ES-I3 (cell line): ENCODE measurements at regions not wholly inside any gene's neighbourhood (a gene's known extent, or its start where the extent isn't known, plus 50 kb on each side); places are given as distances from the start of the nearest gene placed in this dataset.

Source experiments
- H3K36me3 ChIP-seq: 2 replicates; pipeline ENCODE4 v1.6.1; 2013; ENCODE audit warnings: mild to moderate bottlenecking, low read length, control low read depth, moderate library complexity; ENCODE audit not compliant: insufficient read depth
- H3K4me1 ChIP-seq: 2 replicates; pipeline ENCODE4 v1.6.1; 2013; ENCODE audit warnings: mild to moderate bottlenecking, control low read depth, low read length; ENCODE audit not compliant: insufficient read depth
- H3K9ac ChIP-seq: 2 replicates; pipeline ENCODE4 v1.6.1; 2013; ENCODE audit warnings: low read depth, mild to moderate bottlenecking, low read length, moderate library complexity
- H3K9me3 ChIP-seq: 2 replicates; pipeline ENCODE4 v1.6.1; 2013; ENCODE audit warnings: mild to moderate bottlenecking, low read length, moderate library complexity; ENCODE audit not compliant: control insufficient read depth, insufficient read depth

- no peaks in the 10 kb centered on the region for H3K36me3 ChIP-seq
- no peaks in the 10 kb centered on the region for H3K4me1 ChIP-seq
- no peaks in the 10 kb centered on the region for H3K9me3 ChIP-seq
- H3K9ac ChIP-seq = no peak overlapping the region
Observed at GRCh38 chr3:115547207-115547606, 76.1 kb upstream of the GAP43 start.

DNA sequence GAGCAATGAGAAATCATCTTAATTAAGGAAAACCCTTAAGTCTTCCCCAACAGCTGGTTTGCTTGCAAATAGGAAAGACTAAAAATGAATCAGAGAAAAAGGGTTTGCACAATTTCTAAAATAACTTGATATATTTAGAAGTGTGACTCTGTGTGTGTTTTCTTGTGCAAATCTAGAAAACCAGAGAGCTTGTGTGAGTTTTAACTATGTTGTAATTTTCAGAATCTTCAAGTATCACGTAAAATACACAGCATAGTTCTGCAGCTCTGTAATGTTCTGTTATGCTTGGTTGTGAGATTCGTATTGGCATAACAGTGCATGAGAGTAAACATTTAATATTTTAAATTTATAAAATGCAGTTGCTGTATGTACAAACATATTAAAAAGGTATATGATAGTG is 74.7 kb upstream of the GAP43 start:
- Histone ChIP-seq H3K9ac (no peak overlapping the region), H3K36me3 (no peaks in the 10 kb centered on the region), H3K9me3 (no peaks in the 10 kb centered on the region), H3K4me1 (no peaks in the 10 kb centered on the region)

DNA sequence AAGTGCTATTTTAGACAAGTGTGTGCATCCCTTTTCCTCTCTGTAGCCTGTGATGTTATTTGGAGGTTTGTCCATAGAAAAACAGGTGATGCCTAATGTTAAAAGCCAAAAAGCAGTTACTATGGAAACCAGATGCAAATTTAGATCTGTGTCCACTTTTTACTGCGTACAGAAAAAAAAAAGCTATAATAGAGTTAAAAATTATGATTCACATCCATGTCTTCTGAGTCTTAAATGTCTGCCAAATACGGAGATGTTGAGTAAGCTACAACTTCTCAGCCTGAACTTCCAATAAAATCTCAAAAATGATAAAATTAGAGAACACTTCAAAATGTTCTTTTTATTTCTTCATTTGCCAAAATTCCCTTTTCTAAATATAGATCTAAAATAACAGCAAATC is 74.2 kb upstream of the GAP43 start:
- no peaks in the 10 kb centered on the region for H3K36me3 ChIP-seq
- no peak overlapping the region for H3K9ac ChIP-seq
- H3K9me3 ChIP-seq = no peaks in the 10 kb centered on the region
- no peaks in the 10 kb centered on the region for H3K4me1 ChIP-seq

- Histone ChIP-seq H3K4me1 (peaks cover 8% of the 10 kb centered on the region; the same call in 1 of the 2 replicates), H3K9me3 (no peaks in the 10 kb centered on the region), H3K9ac (no peak overlapping the region), H3K36me3 (no peaks in the 10 kb centered on the region)
Observed at GRCh38 chr3:115550285-115550761, 73.0 kb upstream of the GAP43 start.

- H3K4me1 ChIP-seq = peaks cover 14% of the 10 kb centered on the region; the same call in 1 of the 2 replicates
- no peaks in the 10 kb centered on the region for H3K36me3 ChIP-seq
- no peaks in the 10 kb centered on the region for H3K9me3 ChIP-seq
- H3K9ac ChIP-seq = no peak overlapping the region
Observed at GRCh38 chr3:115551016-115551415, 72.3 kb upstream of the GAP43 start.

- Histone ChIP-seq H3K9ac (no peak overlapping the region), H3K9me3 (no peaks in the 10 kb centered on the region), H3K4me1 (peaks cover 14% of the 10 kb centered on the region; the same call in 1 of the 2 replicates), H3K36me3 (no peaks in the 10 kb centered on the region)
Observed at GRCh38 chr3:115552007-115552406, 71.3 kb upstream of the GAP43 start.

DNA sequence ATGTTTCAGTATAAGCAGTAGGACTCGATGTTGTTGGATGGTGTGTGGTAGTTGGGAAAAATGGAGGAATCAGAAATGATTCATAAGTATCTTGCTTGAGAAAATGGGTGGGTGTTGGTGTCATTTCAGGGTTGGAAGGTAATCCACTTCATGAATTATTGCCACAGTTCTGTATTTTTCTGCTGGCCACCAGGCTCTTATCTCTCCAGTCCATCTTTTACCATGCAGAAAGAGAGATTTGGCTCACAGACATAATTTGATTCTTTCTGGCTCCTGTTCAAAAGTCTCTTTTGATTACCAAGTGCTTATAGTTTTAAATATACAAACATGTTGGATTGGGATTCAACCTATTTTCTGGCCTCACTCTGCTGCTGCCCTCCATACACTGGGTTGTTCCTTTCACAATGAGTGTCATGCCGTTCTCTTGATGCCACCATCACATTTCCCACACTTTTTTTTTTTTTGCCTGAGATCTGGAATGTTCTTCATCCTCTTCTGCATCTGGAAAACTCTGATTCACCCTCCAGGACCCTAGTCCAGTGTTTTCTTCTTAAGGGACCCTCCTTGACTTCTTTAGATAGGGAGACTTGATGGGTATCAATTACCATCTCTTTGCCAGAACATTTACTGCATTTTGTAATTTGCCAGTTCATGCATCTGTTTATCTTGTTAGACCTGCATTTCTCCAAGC is 69.4 kb upstream of the GAP43 start:
- peaks cover 14% of the 10 kb centered on the region; the same call in 1 of the 2 replicates for H3K4me1 ChIP-seq
- no peaks in the 10 kb centered on the region for H3K36me3 ChIP-seq
- H3K9me3 ChIP-seq = 0 out of 2 replicates have a peak, but pooled peaks cover 4% of the 10 kb centered on the region
- no peak overlapping the region for H3K9ac ChIP-seq

GRCh38 chr3:115554487-115554807 is 68.9 kb upstream of the GAP43 start:
- Histone ChIP-seq H3K36me3 (no peaks in the 10 kb centered on the region), H3K9me3 (0 out of 2 replicates have a peak, but pooled peaks cover 4% of the 10 kb centered on the region), H3K4me1 (peaks cover 14% of the 10 kb centered on the region; the same call in 1 of the 2 replicates), H3K9ac (no peak overlapping the region)

- no peaks in the 10 kb centered on the region for H3K4me1 ChIP-seq
- no peak overlapping the region for H3K9ac ChIP-seq
- H3K36me3 ChIP-seq = no peaks in the 10 kb centered on the region
- no peaks in the 10 kb centered on the region for H3K9me3 ChIP-seq
Observed at GRCh38 chr3:115562636-115563267, 60.6 kb upstream of the GAP43 start.

GRCh38 chr3:115563984-115564383 is 59.3 kb upstream of the GAP43 start:
- H3K4me1 ChIP-seq = no peaks in the 10 kb centered on the region
- no peaks in the 10 kb centered on the region for H3K9me3 ChIP-seq
- no peaks in the 10 kb centered on the region for H3K36me3 ChIP-seq
- H3K9ac ChIP-seq = no peak overlapping the region

DNA sequence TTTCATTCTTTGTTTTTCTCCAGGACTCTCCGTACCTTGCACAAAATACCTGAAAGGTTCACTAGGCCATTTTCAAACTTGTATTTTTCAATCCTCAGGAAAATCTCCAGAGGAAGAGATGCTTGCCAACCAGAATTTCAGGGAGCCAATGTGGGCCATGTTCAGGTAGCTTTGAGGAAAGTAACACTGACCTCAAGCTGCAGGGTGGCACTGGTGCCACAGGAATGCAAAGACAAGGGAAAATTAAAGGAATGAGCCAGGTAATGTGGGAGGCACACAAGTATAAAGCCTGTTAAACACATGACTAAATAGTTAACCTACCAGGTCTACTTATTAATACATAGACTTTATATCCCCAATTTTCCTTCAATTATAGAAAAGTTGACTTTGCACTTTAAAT is 51.9 kb upstream of the GAP43 start:
- H3K36me3 ChIP-seq = no peaks in the 10 kb centered on the region
- no peaks in the 10 kb centered on the region for H3K4me1 ChIP-seq
- H3K9me3 ChIP-seq = no peaks in the 10 kb centered on the region
- no peak overlapping the region for H3K9ac ChIP-seq
